NCI-H146 treated with DMSO at 0.1 percent for 48 hours (cell line): ENCODE measurements at regions not wholly inside any gene's neighbourhood (a gene's known extent, or its start where the extent isn't known, plus 50 kb on each side); places are given as distances from the start of the nearest gene placed in this dataset.
"Not testable (repeated sequence)": the region's sequence is repeated elsewhere in the genome, so short reads cannot be mapped to it uniquely, and the experiment has no call there.

Experiments used
- DNase-seq: peaks from one replicate; lab custom pipeline; 2025; ENCODE audit not compliant: unreplicated experiment; lab: John Stamatoyannopoulos, UW

DNA sequence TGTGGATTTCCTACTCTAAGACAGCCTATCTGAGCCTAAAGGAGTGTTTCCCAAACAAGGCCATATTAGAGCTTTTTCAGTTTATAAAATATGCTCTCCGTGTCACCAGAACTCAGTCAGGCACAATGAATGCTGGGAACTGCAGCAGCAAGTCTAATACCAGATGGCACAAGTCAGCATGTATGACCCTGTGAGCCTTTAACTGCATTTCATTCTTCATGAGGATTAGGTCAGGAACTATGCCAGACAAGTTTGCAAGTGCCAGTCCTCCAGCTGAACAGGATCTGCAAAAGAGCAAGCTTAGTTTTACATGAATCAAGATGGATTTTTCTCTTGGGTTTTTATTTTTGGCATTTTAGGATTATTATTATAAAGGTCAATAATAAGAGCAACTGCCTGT lies 66.7 kb upstream of the SAMD5 start:
- no peak for DNase-seq

DNA sequence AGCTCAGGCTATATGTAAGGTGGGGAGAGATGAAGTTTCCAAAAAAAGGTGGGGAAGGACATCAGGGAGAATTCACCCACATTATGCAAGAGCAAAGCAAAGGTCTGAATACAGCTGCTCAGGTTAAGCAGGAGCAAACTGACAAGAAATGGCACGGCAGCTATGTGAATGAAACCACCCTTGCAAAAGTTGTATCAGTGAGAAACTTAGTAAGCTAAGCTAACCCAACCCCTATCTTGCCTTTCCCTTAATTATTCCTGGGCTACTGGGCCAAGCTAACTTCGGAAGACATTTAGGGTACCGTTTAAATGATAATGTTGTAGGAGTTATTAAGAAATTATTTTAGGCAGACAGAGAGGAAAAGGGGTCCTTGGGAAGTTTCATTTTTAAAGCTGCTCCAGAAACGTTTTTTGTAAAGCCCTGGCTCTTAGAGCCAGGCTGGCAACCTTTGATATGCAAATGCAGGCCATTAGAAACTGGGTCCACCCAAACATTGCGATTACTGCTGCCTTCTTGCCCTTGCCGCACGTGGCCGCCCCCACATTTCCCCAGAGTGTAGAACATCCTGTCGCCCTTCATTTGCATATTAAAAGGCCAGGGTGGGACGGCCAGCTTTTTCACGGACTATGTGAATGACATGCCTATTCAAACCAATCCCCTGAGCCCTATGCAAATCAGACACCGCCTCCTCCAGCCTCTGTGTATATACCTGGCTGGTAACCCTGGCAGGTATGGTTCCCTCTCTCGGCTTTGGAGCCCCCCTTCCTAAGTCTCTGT lies 60.5 kb upstream of the SAMD5 start:
- DNase-seq, result peak; percentile 99

DNA sequence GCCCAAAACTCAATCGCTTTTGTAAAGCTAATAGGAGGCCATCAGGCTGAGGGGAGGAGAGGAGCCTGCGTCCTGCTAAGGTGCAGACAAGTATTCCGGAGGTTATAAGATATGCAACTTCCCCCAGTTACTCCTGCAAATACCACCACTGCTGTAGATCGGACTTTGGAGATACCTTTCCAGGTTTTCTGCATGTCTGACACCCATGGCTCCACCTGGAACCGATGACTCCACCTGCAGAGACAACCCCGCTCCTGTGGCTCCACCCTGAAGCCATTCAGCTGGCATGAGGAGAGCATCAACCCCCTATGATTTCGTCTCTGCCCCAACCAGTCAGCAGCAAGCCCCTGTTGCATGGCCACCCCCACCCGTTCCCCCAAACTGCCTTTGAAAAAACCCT lies 59.7 kb upstream of the SAMD5 start:
- peak; percentile 95 for DNase-seq

DNA sequence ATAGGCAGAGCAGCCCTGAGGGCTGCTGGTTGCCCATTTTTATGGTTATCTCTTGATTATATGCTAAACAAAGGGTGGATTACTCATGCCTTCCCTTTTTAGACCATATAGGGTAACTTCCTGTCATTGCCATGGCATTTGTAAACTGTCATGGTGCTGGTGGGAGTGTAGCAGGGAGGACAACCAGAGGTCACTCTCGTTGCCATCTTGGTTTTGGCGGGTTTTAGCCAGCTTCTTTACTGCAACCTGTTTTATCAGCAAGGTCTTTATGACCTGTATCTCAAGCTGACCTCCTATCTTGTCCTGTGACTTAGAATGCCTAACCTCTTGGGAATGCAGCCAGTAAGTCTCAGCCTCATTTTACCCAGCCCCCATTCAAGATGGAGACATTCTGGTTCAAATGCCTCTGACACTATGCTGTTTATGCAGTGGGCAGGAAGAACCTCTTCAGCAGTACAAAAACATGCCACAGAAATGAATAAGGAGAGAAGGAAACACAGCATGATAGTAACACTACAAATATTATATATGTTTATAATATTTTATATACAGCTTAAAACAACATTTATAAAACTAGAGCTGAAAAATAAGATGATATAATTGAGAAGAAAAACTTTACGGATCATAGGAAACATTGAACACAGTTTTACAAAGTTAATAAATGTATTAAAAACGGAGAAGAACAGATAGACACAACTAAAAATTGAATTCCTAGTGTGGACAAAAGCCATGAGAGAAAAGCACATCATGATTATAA lies 58.9 kb upstream of the SAMD5 start:
- peak; percentile 57 for DNase-seq

DNA sequence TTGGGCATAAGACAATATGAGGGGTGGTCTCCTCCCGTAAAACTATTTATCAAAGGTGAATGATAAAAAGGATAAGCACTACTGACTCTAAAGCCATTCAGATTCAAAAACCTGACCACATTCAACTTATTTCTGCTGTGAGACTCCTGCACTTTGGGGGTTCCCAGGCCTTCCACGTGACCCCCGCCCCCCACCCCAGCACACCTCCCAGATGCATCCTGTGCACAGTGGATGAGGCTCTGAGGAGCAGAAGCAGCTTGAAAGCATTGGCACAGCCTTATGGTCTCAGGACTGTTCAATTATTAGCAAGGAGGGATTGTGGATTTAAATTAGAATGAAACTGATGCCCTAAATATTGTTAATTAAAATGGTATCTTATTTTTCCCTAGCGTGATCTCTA lies 55.1 kb upstream of the SAMD5 start:
- no peak for DNase-seq

DNA sequence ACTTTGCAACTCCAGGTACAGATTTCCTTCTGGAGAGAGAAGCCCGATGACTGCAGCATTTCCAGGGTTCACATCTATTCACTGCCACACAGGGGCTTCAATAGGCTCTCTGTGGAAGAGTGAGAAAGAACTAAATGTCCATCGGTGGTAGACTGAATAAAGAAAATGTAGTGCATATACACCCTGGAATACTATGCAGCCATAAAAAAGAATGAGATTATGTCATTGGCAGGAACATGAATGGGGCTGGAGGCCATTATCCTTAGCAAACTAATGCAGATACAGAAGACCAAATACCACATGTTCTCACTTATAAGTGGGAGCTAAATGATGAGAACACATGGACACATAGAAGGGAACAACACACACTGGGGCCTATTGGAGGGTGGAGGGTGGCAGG lies 53.6 kb upstream of the SAMD5 start:
- DNase-seq, result not testable (repeated sequence)
